Sigmoid colon (tissue), 6 donors: ENCODE measurements at regions not wholly inside any gene's neighbourhood (a gene's known extent, or its start where the extent isn't known, plus 50 kb on each side); places are given as distances from the start of the nearest gene placed in this dataset.

Source experiments
- DNase-seq: peaks from one replicate; pipeline ENCODE4 v3.0.0-alpha.2; 2019
- H3K27ac ChIP-seq, 4 donors: fragments of 200-600 bp; sonication (generic); one replicate each; pipeline ENCODE4 v1.5.1; 2016 to 2019; ENCODE audit warnings: mild to moderate bottlenecking in 1 of 4
- H3K27me3 ChIP-seq, 3 donors: fragments of 200-600 bp; sonication (generic); one replicate each; pipeline ENCODE4 v1.5.1; 2019; ENCODE audit warnings: mild to moderate bottlenecking in 1 of 3
- H3K36me3 ChIP-seq, 4 donors: fragments of 200-600 bp; sonication (generic); one replicate each; pipeline ENCODE4 v1.5.1; 2016 to 2019
- H3K4me1 ChIP-seq, 4 donors: fragments of 200-600 bp; sonication (generic); one replicate each; pipeline ENCODE4 v1.5.1; 2017 to 2019
- H3K4me3 ChIP-seq, 4 donors: fragments of 200-600 bp; sonication (generic); one replicate each; pipeline ENCODE4 v1.5.1; 2017 to 2019; ENCODE audit warnings: mild to moderate bottlenecking in 2 of 4, moderate library complexity in 1 of 4
- H3K9me3 ChIP-seq, 4 donors: fragments of 200-600 bp in 3 of 4; sonication (generic) in 3 of 4; one replicate each; pipeline versions ENCODE4 v1.5.1 to v1.6.1; 2013 to 2019
- CTCF ChIP-seq, 4 experiments: fragments of 450-650 bp in 3 of 4; fragments of 200-600 bp in 1 of 4; IDR thresholded peaks; one replicate each; pipeline ENCODE4 v1.5.1; 2016 to 2019; ENCODE audit warnings: antibody characterized with exemption in 4 of 4, mild to moderate bottlenecking in 3 of 4, moderate library complexity in 2 of 4
- EP300 ChIP-seq, 4 donors: sonication (generic); formaldehyde crosslinking; IDR thresholded peaks; one replicate each; pipeline ENCODE4 v1.6.1; 2017; ENCODE audit warnings: antibody characterized with exemption in 4 of 4
- POLR2A ChIP-seq, 2 donors: fragments of 450-650 bp; IDR thresholded peaks; one replicate each; pipeline ENCODE4 v1.6.1; 2016; ENCODE audit warnings: antibody characterized with exemption in 2 of 2, mild to moderate bottlenecking in 2 of 2, moderate library complexity in 2 of 2
- POLR2AphosphoS5 ChIP-seq, 4 donors: sonication (generic); formaldehyde crosslinking; IDR thresholded peaks; one replicate each; pipeline ENCODE4 v1.6.1; 2017; ENCODE audit warnings: antibody characterized with exemption in 4 of 4
- WGBS, 2 donors: extraction: QIAGEN DNeasy Blood & Tissue Kit; methylation state at CpG; one replicate each; pipeline ENCODE4 v1.1.7; 2013; 5-methylcytosine and 5-hydroxymethylcytosine counted together
- intact Hi-C: fragments of 100-400 bp; cut with DNase I; formaldehyde crosslinking; loops from one replicate; pipeline ENCODE4 v1.15.1; 2023
- donor health status: healthy with polysubstance abuse.
- donor health status: healthy.

GRCh38 chr12:58349161-58349560 is 407.8 kb downstream of the ATP23 start:
- WGBS, 2 donors = 6 to 30% methylated on average over 2 of the region's 2 CpGs
- intact Hi-C loops = loop anchor here (10.0 kb wide), 3 partner anchors 186 to 806 kb away; no protein-coding TSS in a partner anchor
- TF ChIP-seq CTCF (IDR thresholded peaks at IDR 0.05) = no peak
- Histone ChIP-seq H3K27me3 (no peaks in the 10 kb centered on the region), H3K36me3 (no peaks in the 10 kb centered on the region), H3K4me3 (no peak overlapping the region), H3K27ac (no peak overlapping the region), H3K9me3 (no peaks in the 10 kb centered on the region), H3K4me1 (no peaks in the 10 kb centered on the region)
- no peak for DNase-seq

- intact Hi-C loops = no loop called here
- Histone ChIP-seq H3K27me3 (no peaks in the 10 kb centered on the region), H3K27ac (no peak overlapping the region), H3K4me3 (no peak overlapping the region), H3K4me1 (peaks cover 0 to 4% (median 2%) of the 10 kb centered on the region in 4 donors), H3K36me3 (no peaks in the 10 kb centered on the region), H3K9me3 (no peaks in the 10 kb centered on the region)
- TF ChIP-seq POLR2AphosphoS5 (IDR thresholded peaks at IDR 0.05) (no peak), POLR2A (IDR thresholded peaks at IDR 0.05) (no peak)
- DNase-seq = no peak
- 63 to 75% methylated on average over 5 of the region's 5 CpGs for WGBS, 2 donors
These were observed 415.4 kb downstream of the ATP23 start for GRCh38 chr12:58356794-58357193.

GRCh38 chr12:58357511-58357910 is 416.1 kb downstream of the ATP23 start:
- no peak overlapping the region for H3K4me3 ChIP-seq
- H3K27me3 ChIP-seq = no peaks in the 10 kb centered on the region
- TF ChIP-seq EP300 (IDR thresholded peaks at IDR 0.05) = no peak
- TF ChIP-seq POLR2AphosphoS5 (IDR thresholded peaks at IDR 0.05) = no peak
- no peak for TF ChIP-seq POLR2A (IDR thresholded peaks at IDR 0.05)
- no peak for TF ChIP-seq CTCF (IDR thresholded peaks at IDR 0.05)
- 90 to 95% methylated on average over 2 of the region's 2 CpGs for WGBS, 2 donors
- DNase-seq = no peak
- no peaks in the 10 kb centered on the region for H3K36me3 ChIP-seq
- no peaks in the 10 kb centered on the region for H3K9me3 ChIP-seq
- H3K4me1 ChIP-seq = peaks cover 0 to 4% (median 2%) of the 10 kb centered on the region in 4 donors
- intact Hi-C loops = no loop called here
- H3K27ac ChIP-seq = no peak overlapping the region

GRCh38 chr12:58358369-58358768 is 417.0 kb downstream of the ATP23 start:
- no peaks in the 10 kb centered on the region for H3K9me3 ChIP-seq
- DNase-seq = no peak
- no peak overlapping the region for H3K27ac ChIP-seq
- no peak for TF ChIP-seq EP300 (IDR thresholded peaks at IDR 0.05)
- no peak for TF ChIP-seq POLR2A (IDR thresholded peaks at IDR 0.05)
- TF ChIP-seq CTCF (IDR thresholded peaks at IDR 0.05) = no peak
- no peak for TF ChIP-seq POLR2AphosphoS5 (IDR thresholded peaks at IDR 0.05)
- H3K27me3 ChIP-seq = no peaks in the 10 kb centered on the region
- H3K4me1 ChIP-seq = peaks cover 0 to 4% (median 2%) of the 10 kb centered on the region in 4 donors
- intact Hi-C loops = no loop called here
- WGBS, 2 donors = 81 to 83% methylated on average over 3 of the region's 3 CpGs
- H3K4me3 ChIP-seq = no peak overlapping the region
- H3K36me3 ChIP-seq = no peaks in the 10 kb centered on the region

- Histone ChIP-seq H3K4me3 (no peak overlapping the region), H3K9me3 (no peaks in the 10 kb centered on the region), H3K27me3 (no peaks in the 10 kb centered on the region), H3K4me1 (peaks cover 0 to 4% (median 2%) of the 10 kb centered on the region in 4 donors), H3K27ac (no peak overlapping the region), H3K36me3 (no peaks in the 10 kb centered on the region)
- 78 to 90% methylated on average over 8 of the region's 8 CpGs for WGBS, 2 donors
- DNase-seq = no peak
- intact Hi-C loops = no loop called here
- TF ChIP-seq CTCF (IDR thresholded peaks at IDR 0.05) (no peak), POLR2A (IDR thresholded peaks at IDR 0.05) (no peak)
These were observed 417.7 kb downstream of the ATP23 start for GRCh38 chr12:58359084-58359483.
